Psoas muscle (tissue), 7 donors: ENCODE measurements at regions not wholly inside any gene's neighbourhood (a gene's known extent, or its start where the extent isn't known, plus 50 kb on each side); places are given as distances from the start of the nearest gene placed in this dataset.

Source experiments
- ATAC-seq, 4 donors: fragments of 200-7000 bp; cut with Tn5 transposase; one replicate each; pipeline ENCODE4 v1.9.1; 2020; ENCODE audit warnings: moderate library complexity in 3 of 4, mild to moderate bottlenecking in 2 of 4
- DNase-seq, 2 donors: peaks; one replicate each; pipeline ENCODE4 v3.0.0-alpha.2; 2020
- H3K27ac ChIP-seq: fragments of 200-600 bp; one replicate; pipeline ENCODE4 v1.8.0; 2022
- H3K27me3 ChIP-seq, 3 donors: fragments of 200-600 bp in 1 of 3; one replicate each; pipeline versions ENCODE4 v1.6.1 to v1.8.0; 2013 to 2022; ENCODE audit warnings: low read length in 2 of 3, mild to moderate bottlenecking in 2 of 3, moderate library complexity in 1 of 3; ENCODE audit not compliant: insufficient read depth in 3 of 3
- H3K36me3 ChIP-seq, 2 donors: fragments of 200-600 bp in 1 of 2; one replicate each; pipeline versions ENCODE4 v1.6.1 to v1.8.0; 2013 to 2022; ENCODE audit warnings: low read depth in 1 of 2, mild to moderate bottlenecking in 1 of 2, moderate library complexity in 1 of 2; ENCODE audit not compliant: insufficient read depth in 1 of 2
- H3K4me1 ChIP-seq: fragments of 200-600 bp; one replicate; pipeline ENCODE4 v1.8.0; 2022
- H3K4me3 ChIP-seq: fragments of 200-600 bp; one replicate; pipeline ENCODE4 v1.8.0; 2022; ENCODE audit warnings: mild to moderate bottlenecking
- H3K9me3 ChIP-seq: fragments of 200-600 bp; one replicate; pipeline ENCODE4 v1.8.0; 2022
- CTCF ChIP-seq: fragments of 200-600 bp; IDR thresholded peaks from one replicate; pipeline ENCODE4 v1.8.0; 2022; ENCODE audit warnings: antibody characterized with exemption
- WGBS, 3 donors: extraction: QIAGEN DNeasy Blood & Tissue Kit; methylation state at CpG; one replicate each; pipeline versions ENCODE4 v1.1.6 to v1.1.7; 2013; 5-methylcytosine and 5-hydroxymethylcytosine counted together
- intact Hi-C, 2 donors: fragments of 100-400 bp; cut with DNase I; formaldehyde crosslinking; loops; one replicate each; pipeline versions ENCODE4 v1.11.0 to v1.14.2; 2022
- donor health status: healthy with polysubstance abuse.
- donor health status: DM: no; HTN: no; CAD: no; lungs with moderate emphysema.
- donor health status: Bipolar disorder and iron deficiency.
- donor health status: healthy.
- donor health status: DM: yes; HTN: yes; CAD: no.
- donor health status: DM: no; HTN: no; CAD: no.
- donor health status: DM: yes; HTN: yes; CAD: no.

GRCh38 chr4:147335183-147335582 lies 145.7 kb upstream of the EDNRA start:
- ATAC-seq (no peak), DNase-seq (no peak)
- no peaks in the 10 kb centered on the region for H3K4me1 ChIP-seq
- H3K9me3 ChIP-seq: no peaks in the 10 kb centered on the region
- TF ChIP-seq CTCF: no peak
- 81 to 88% (median 85%) methylated on average over 1 of the region's 1 CpG for WGBS, 3 donors
- no peaks in the 10 kb centered on the region for H3K36me3 ChIP-seq
- H3K4me3 ChIP-seq: no peak overlapping the region
- intact Hi-C loops: no loop called here
- no peaks in the 10 kb centered on the region for H3K27me3 ChIP-seq
- H3K27ac ChIP-seq: no peak overlapping the region

GRCh38 chr4:147336252-147336651 lies 144.6 kb upstream of the EDNRA start:
- H3K4me3 ChIP-seq: no peak overlapping the region
- ATAC-seq (no peak), DNase-seq (no peak)
- no peaks in the 10 kb centered on the region for H3K36me3 ChIP-seq
- no peak for TF ChIP-seq CTCF
- no peak overlapping the region for H3K27ac ChIP-seq
- no peaks in the 10 kb centered on the region for H3K27me3 ChIP-seq
- intact Hi-C loops: no loop called here
- WGBS, 3 donors: 36 to 64% (median 52%) methylated on average over 2 of the region's 2 CpGs
- H3K9me3 ChIP-seq: no peaks in the 10 kb centered on the region
- no peaks in the 10 kb centered on the region for H3K4me1 ChIP-seq

- DNase-seq (no peak), ATAC-seq (no peak)
- no peaks in the 10 kb centered on the region for H3K27me3 ChIP-seq
- intact Hi-C loops: no loop called here
- H3K9me3 ChIP-seq: no peaks in the 10 kb centered on the region
- no peak overlapping the region for H3K27ac ChIP-seq
- H3K4me3 ChIP-seq: no peak overlapping the region
- no peaks in the 10 kb centered on the region for H3K4me1 ChIP-seq
- H3K36me3 ChIP-seq: no peaks in the 10 kb centered on the region
- TF ChIP-seq CTCF: no peak
- 82 to 89% (median 83%) methylated on average over 4 of the region's 4 CpGs for WGBS, 3 donors
These were observed 141.8 kb upstream of the EDNRA start for GRCh38 chr4:147339100-147339499.

- no peak for DNase-seq
- H3K4me3 ChIP-seq: no peak overlapping the region
- no peaks in the 10 kb centered on the region for H3K36me3 ChIP-seq
- no peak overlapping the region for H3K27ac ChIP-seq
- TF ChIP-seq CTCF: no peak
- H3K4me1 ChIP-seq: no peaks in the 10 kb centered on the region
- H3K9me3 ChIP-seq: no peaks in the 10 kb centered on the region
- 36 to 66% (median 38%) methylated on average over 1 of the region's 1 CpG for WGBS, 3 donors
- no peak for ATAC-seq
- intact Hi-C loops: no loop called here
- H3K27me3 ChIP-seq: no peaks in the 10 kb centered on the region
These were observed 140.8 kb upstream of the EDNRA start for GRCh38 chr4:147340111-147340510.

GRCh38 chr4:147340591-147341120 lies 140.2 kb upstream of the EDNRA start:
- Histone ChIP-seq H3K4me3 (no peak overlapping the region), H3K4me1 (no peaks in the 10 kb centered on the region), H3K27me3 (no peaks in the 10 kb centered on the region), H3K27ac (no peak overlapping the region), H3K9me3 (no peaks in the 10 kb centered on the region), H3K36me3 (no peaks in the 10 kb centered on the region)
- intact Hi-C loops: no loop called here
- TF ChIP-seq CTCF: no peak
- ATAC-seq (no peak), DNase-seq (no peak)
- 21 to 38% (median 24%) methylated on average over 3 of the region's 3 CpGs for WGBS, 3 donors
